Neural crest cell (in vitro differentiated cells): ENCODE measurements at regions not wholly inside any gene's neighbourhood (a gene's known extent, or its start where the extent isn't known, plus 50 kb on each side); places are given as distances from the start of the nearest gene placed in this dataset.

ENCODE experiments used
- DNase-seq: peaks from one replicate; pipeline ENCODE4 v3.0.0; 2021; ENCODE audit warnings: low read depth, mixed read lengths, low spot score
- H3K27ac Mint-ChIP-seq: one replicate; pipeline ENCODE4 v1.8.0; 2021; ENCODE audit warnings: mild to moderate bottlenecking, mixed read lengths; ENCODE audit not compliant: unreplicated experiment
- H3K27me3 Mint-ChIP-seq: 2 replicates; pipeline ENCODE4 v1.8.0; 2021; ENCODE audit warnings: low read depth, mild to moderate bottlenecking, mixed read lengths
- H3K36me3 Mint-ChIP-seq: 2 replicates; pipeline ENCODE4 v1.8.0; 2021; ENCODE audit warnings: low read depth, mild to moderate bottlenecking, mixed read lengths
- H3K4me1 Mint-ChIP-seq: 2 replicates; pipeline ENCODE4 v1.8.0; 2021; ENCODE audit warnings: mixed read lengths
- H3K4me3 Mint-ChIP-seq: one replicate; pipeline ENCODE4 v1.8.0; 2021; ENCODE audit warnings: mild to moderate bottlenecking, mixed read lengths
- H3K9me3 Mint-ChIP-seq: 2 replicates; pipeline ENCODE4 v1.8.0; 2021; ENCODE audit warnings: mixed read lengths
- CTCF ChIP-seq: fragments of 200-600 bp; sonication (generic); conservative IDR thresholded peaks from 2 replicates; pipeline ENCODE4 v1.5.0; 2021; ENCODE audit warnings: antibody characterized with exemption, mild to moderate bottlenecking

GRCh38 chr3:159583662-159584061, 405.0 kb upstream of the IL12A start:
- DNase-seq = no peak
- Mint-ChIP-seq H3K27me3 (peaks cover under 1% of the 10 kb centered on the region), H3K36me3 (no peaks in the 10 kb centered on the region), H3K4me1 (peaks cover 14% of the 10 kb centered on the region), H3K4me3 (no peak overlapping the region), H3K9me3 (no peaks in the 10 kb centered on the region), H3K27ac (no peak overlapping the region)
- no peak for TF ChIP-seq CTCF

- no peaks in the 10 kb centered on the region for H3K9me3 Mint-ChIP-seq
- no peak overlapping the region for H3K4me3 Mint-ChIP-seq
- DNase-seq = no peak
- no peak for TF ChIP-seq CTCF
- H3K27me3 Mint-ChIP-seq = peaks cover 4% of the 10 kb centered on the region
- H3K36me3 Mint-ChIP-seq = no peaks in the 10 kb centered on the region
- H3K4me1 Mint-ChIP-seq = peaks cover 14% of the 10 kb centered on the region
- no peak overlapping the region for H3K27ac Mint-ChIP-seq
Observed at GRCh38 chr3:159584421-159584820, 404.2 kb upstream of the IL12A start.

- peak; percentile 42 for DNase-seq
- peak; percentile 69 for TF ChIP-seq CTCF
- H3K36me3 Mint-ChIP-seq = no peaks in the 10 kb centered on the region
- no peak overlapping the region for H3K4me3 Mint-ChIP-seq
- peaks cover 4% of the 10 kb centered on the region for H3K27me3 Mint-ChIP-seq
- no peak overlapping the region for H3K27ac Mint-ChIP-seq
- peaks cover 14% of the 10 kb centered on the region for H3K4me1 Mint-ChIP-seq
- H3K9me3 Mint-ChIP-seq = no peaks in the 10 kb centered on the region
Observed at GRCh38 chr3:159586571-159587202, 401.9 kb upstream of the IL12A start.

GRCh38 chr3:159593927-159594605, 394.6 kb upstream of the IL12A start:
- H3K4me1 Mint-ChIP-seq = peaks cover 8% of the 10 kb centered on the region
- no peak for DNase-seq
- no peaks in the 10 kb centered on the region for H3K36me3 Mint-ChIP-seq
- H3K4me3 Mint-ChIP-seq = no peak overlapping the region
- H3K9me3 Mint-ChIP-seq = peaks cover 6% of the 10 kb centered on the region
- peaks cover 3% of the 10 kb centered on the region for H3K27me3 Mint-ChIP-seq
- TF ChIP-seq CTCF = no peak
- H3K27ac Mint-ChIP-seq = no peak overlapping the region

- Mint-ChIP-seq H3K4me3 (no peak overlapping the region), H3K4me1 (no peaks in the 10 kb centered on the region), H3K27me3 (peaks cover 9% of the 10 kb centered on the region), H3K27ac (no peak overlapping the region), H3K36me3 (peaks cover 6% of the 10 kb centered on the region), H3K9me3 (peaks cover 17% of the 10 kb centered on the region)
- no peak for TF ChIP-seq CTCF
- no peak for DNase-seq
Observed at GRCh38 chr3:159600291-159600690, 388.3 kb upstream of the IL12A start.
